ENCODE measurements at regions not wholly inside any gene's neighbourhood (a gene's known extent, or its start where the extent isn't known, plus 50 kb on each side); places are given as distances from the start of the nearest gene placed in this dataset.

GRCh38 chr10:44301781-44302355, 83.0 kb downstream of the CXCL12 start:
- no peak for DNase-seq (ENCODE audit: low read depth, low spot score)

GRCh38 chr10:44300666-44301649, 83.9 kb downstream of the CXCL12 start:
- no peak for DNase-seq (ENCODE audit: low read depth, low spot score)

GRCh38 chr10:44298713-44299112, 86.2 kb downstream of the CXCL12 start:
- no peak for DNase-seq (ENCODE audit: low read depth, low spot score)

GRCh38 chr10:44297963-44298362, 86.9 kb downstream of the CXCL12 start:
- DNase-seq (ENCODE audit: low read depth, low spot score), result no peak

- DNase-seq (ENCODE audit: low read depth, low spot score), result no peak
These were observed 89.2 kb downstream of the CXCL12 start for GRCh38 chr10:44295644-44296241.

- no peak for DNase-seq (ENCODE audit: low read depth, low spot score)
These were observed 90.0 kb downstream of the CXCL12 start for GRCh38 chr10:44294726-44295412.

GRCh38 chr10:44293842-44294241, 91.1 kb downstream of the CXCL12 start:
- DNase-seq (ENCODE audit: low read depth, low spot score), result no peak

- no peak for DNase-seq (ENCODE audit: low read depth, low spot score)
These were observed 91.6 kb downstream of the CXCL12 start for GRCh38 chr10:44293306-44293778.

GRCh38 chr10:44292390-44293002, 92.4 kb downstream of the CXCL12 start:
- DNase-seq (ENCODE audit: low read depth, low spot score), result no peak

GRCh38 chr10:44291091-44291490, 93.8 kb downstream of the CXCL12 start:
- DNase-seq (ENCODE audit: low read depth, low spot score), result no peak

- DNase-seq (ENCODE audit: low read depth, low spot score), result no peak
These were observed 95.8 kb downstream of the CXCL12 start for GRCh38 chr10:44289125-44289524.

- no peak for DNase-seq (ENCODE audit: low read depth, low spot score)
These were observed 97.5 kb downstream of the CXCL12 start for GRCh38 chr10:44287408-44287807.

GRCh38 chr10:44284198-44285084, 100.5 kb downstream of the CXCL12 start:
- DNase-seq (ENCODE audit: low read depth, low spot score), result no peak

GRCh38 chr10:44282626-44283300, 102.1 kb downstream of the CXCL12 start:
- no peak for DNase-seq (ENCODE audit: low read depth, low spot score)

- DNase-seq (ENCODE audit: low read depth, low spot score), result no peak
These were observed 103.2 kb downstream of the CXCL12 start for GRCh38 chr10:44281662-44282061.

- no peak for DNase-seq (ENCODE audit: low read depth, low spot score)
These were observed 103.7 kb downstream of the CXCL12 start for GRCh38 chr10:44281089-44281613.

GRCh38 chr10:44280226-44281014, 104.5 kb downstream of the CXCL12 start:
- DNase-seq (ENCODE audit: low read depth, low spot score), result no peak

- no peak for DNase-seq (ENCODE audit: low read depth, low spot score)
These were observed 105.3 kb downstream of the CXCL12 start for GRCh38 chr10:44279426-44280126.
